ENCODE measurements at regions not wholly inside any gene's neighbourhood (a gene's known extent, or its start where the extent isn't known, plus 50 kb on each side); places are given as distances from the start of the nearest gene placed in this dataset.

DNA sequence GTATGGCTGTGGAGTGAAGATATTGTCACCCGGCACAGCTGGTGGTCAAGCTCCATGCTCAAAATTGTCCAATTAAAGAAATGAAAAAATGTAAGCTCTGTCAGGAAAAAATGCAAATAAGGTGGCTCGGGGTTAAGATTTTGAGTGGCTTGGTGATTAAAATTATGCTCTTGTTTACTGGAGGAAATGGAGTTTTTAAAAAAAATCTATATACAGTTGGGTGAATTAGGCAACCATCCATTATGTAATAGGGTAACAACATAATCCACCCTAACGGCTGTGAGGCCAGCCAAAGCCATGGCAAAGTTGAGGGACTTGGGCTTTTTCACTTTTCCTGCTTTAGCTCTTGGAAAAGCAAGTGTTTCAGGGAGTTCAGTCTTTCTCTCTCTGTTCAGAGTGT, 260.8 kb upstream of the HABP2 start:
- Histone ChIP-seq H3K4me1 (ENCODE audit: low read depth) (no peaks in the 10 kb centered on the region), H3K36me3 (no peaks in the 10 kb centered on the region), H3K27ac (no peak overlapping the region), H3K4me3 (no peak overlapping the region), H3K9me3 (ENCODE audit: low read depth) (no peaks in the 10 kb centered on the region), H3K27me3 (no peaks in the 10 kb centered on the region)
- TF ChIP-seq, protein P1, sequence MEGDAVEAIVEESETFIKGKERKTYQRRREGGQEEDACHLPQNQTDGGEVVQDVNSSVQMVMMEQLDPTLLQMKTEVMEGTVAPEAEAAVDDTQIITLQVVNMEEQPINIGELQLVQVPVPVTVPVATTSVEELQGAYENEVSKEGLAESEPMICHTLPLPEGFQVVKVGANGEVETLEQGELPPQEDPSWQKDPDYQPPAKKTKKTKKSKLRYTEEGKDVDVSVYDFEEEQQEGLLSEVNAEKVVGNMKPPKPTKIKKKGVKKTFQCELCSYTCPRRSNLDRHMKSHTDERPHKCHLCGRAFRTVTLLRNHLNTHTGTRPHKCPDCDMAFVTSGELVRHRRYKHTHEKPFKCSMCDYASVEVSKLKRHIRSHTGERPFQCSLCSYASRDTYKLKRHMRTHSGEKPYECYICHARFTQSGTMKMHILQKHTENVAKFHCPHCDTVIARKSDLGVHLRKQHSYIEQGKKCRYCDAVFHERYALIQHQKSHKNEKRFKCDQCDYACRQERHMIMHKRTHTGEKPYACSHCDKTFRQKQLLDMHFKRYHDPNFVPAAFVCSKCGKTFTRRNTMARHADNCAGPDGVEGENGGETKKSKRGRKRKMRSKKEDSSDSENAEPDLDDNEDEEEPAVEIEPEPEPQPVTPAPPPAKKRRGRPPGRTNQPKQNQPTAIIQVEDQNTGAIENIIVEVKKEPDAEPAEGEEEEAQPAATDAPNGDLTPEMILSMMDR (IDR thresholded peaks at IDR 0.05; ENCODE audit: low read depth, low read length): no peak
- no peak for DNase-seq (ENCODE audit: low read depth in 1 of 2, low spot score in 1 of 2)

DNA sequence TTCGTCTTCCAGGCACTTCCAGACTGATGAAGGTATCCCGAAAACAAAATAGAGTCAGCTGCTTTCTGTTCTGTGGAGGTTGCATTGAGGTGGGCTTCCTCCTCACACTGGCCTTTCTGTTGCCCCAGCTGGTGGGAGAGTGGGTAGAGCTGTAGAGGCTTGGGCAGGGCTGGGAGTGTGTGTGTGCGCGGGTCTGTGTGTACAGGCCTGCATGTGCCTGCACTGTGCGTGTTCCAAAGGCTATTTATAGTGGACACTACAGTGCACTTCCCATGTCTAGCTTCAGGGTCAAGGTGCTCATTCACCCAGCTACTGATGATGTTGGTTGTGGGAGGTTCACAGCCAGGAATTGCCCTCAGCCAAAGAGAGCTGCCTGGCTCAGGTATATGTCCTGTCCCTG, 260.1 kb upstream of the HABP2 start:
- H3K36me3 ChIP-seq: no peaks in the 10 kb centered on the region
- H3K27me3 ChIP-seq: no peaks in the 10 kb centered on the region
- TF ChIP-seq, protein P1 (IDR thresholded peaks at IDR 0.05; ENCODE audit: low read depth, low read length): no peak
- H3K9me3 ChIP-seq (ENCODE audit: low read depth): no peaks in the 10 kb centered on the region
- H3K4me3 ChIP-seq: no peak overlapping the region
- no peaks in the 10 kb centered on the region for H3K4me1 ChIP-seq (ENCODE audit: low read depth)
- no peak for DNase-seq (ENCODE audit: low read depth in 1 of 2, low spot score in 1 of 2)
- H3K27ac ChIP-seq: no peak overlapping the region

DNA sequence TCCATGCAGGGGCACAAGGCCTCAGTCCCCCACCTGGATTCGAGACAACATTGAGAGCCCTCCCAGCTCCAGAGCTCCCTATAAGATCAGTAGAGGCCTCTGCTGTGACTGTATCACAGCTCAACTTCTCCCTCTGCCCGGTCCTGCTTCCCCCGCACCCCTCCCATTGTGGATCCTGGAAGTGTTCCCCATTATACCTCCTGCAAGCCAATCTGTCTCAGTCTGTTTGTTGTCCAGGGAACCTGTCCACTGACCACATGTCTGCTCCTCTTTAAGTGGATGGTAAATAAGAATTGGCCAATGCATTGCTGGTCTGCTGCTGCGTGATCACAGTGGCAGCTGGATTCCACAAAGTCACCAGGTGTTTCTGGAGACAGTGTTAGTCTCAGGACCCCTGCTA, 259.7 kb upstream of the HABP2 start:
- TF ChIP-seq, protein P1 (IDR thresholded peaks at IDR 0.05; ENCODE audit: low read depth, low read length): no peak
- H3K9me3 ChIP-seq (ENCODE audit: low read depth): no peaks in the 10 kb centered on the region
- H3K4me1 ChIP-seq (ENCODE audit: low read depth): no peaks in the 10 kb centered on the region
- no peaks in the 10 kb centered on the region for H3K36me3 ChIP-seq
- no peak overlapping the region for H3K4me3 ChIP-seq
- H3K27ac ChIP-seq: no peak overlapping the region
- no peaks in the 10 kb centered on the region for H3K27me3 ChIP-seq
- DNase-seq (ENCODE audit: low read depth in 1 of 2, low spot score in 1 of 2): no peak

DNA sequence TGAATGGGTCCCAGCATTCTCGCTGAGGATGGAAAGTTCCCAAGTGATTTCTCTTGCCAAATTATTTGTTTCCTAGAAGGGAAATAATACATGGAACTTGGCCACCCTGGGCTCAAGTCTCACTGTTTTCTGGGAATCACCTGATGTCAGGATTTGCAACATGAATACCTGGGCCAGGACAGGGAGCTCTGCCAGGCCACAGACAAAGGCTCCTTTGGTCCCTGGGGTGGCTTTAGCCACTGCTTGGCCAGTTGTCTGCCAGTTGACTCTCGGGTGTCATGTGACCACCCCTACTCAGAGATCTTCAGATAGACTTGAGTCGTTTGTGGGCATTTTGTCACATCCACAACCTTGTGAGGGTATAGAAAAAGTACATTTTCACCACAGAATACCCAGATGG, 258.0 kb upstream of the HABP2 start:
- H3K4me1 ChIP-seq (ENCODE audit: low read depth): no peaks in the 10 kb centered on the region
- H3K36me3 ChIP-seq: no peaks in the 10 kb centered on the region
- no peak overlapping the region for H3K4me3 ChIP-seq
- no peak for DNase-seq (ENCODE audit: low read depth in 1 of 2, low spot score in 1 of 2)
- H3K27ac ChIP-seq: no peak overlapping the region
- no peaks in the 10 kb centered on the region for H3K9me3 ChIP-seq (ENCODE audit: low read depth)
- TF ChIP-seq, protein P1 (IDR thresholded peaks at IDR 0.05; ENCODE audit: low read depth, low read length): no peak
- H3K27me3 ChIP-seq: no peaks in the 10 kb centered on the region

DNA sequence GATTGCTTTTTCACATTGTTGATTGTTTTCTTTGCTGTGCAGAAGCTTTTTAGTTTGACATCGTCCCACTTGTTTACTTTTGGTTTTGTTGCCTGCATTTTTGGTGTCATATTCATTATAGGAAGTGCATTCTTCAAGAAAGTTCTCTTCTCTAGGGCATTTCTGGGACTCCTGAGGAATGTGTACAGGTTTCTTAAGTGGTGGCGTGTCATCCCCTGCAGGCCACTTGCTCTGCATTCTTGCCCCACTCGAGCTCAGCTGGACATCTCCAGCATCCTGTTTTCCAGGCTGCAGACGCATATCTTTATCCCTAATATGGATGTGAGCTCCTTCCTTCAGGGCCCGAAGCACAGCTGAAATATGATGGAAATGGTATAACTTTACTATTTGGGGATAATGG, 255.6 kb upstream of the HABP2 start:
- Histone ChIP-seq H3K4me3 (no peak overlapping the region), H3K4me1 (ENCODE audit: low read depth) (no peaks in the 10 kb centered on the region), H3K9me3 (ENCODE audit: low read depth) (no peaks in the 10 kb centered on the region), H3K27me3 (no peaks in the 10 kb centered on the region), H3K36me3 (no peaks in the 10 kb centered on the region), H3K27ac (no peak overlapping the region)
- DNase-seq (ENCODE audit: low read depth in 1 of 2, low spot score in 1 of 2): peak in 1 of 2 donors; percentile 16
- TF ChIP-seq, protein P1 (IDR thresholded peaks at IDR 0.05; ENCODE audit: low read depth, low read length): no peak

DNA sequence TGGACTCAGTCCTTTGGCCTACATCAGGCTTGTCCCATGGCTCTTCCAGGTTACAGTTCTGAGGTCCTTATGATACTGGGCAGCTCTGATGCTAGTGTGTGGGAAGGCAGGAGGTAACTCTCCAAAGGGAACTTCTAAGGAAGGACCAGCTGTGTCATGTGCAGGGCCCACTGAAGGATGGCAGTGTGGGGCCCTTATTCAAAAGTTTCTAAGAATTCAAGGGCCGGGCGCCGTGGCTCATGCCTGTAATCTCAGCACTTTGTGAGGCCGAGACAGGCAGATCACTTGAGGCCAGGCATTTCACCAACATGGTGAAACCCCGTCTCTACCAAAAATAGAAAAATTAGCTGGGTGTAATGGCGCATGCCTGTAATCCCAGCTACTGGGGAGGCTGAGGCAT, 254.2 kb upstream of the HABP2 start:
- no peak overlapping the region for H3K4me3 ChIP-seq
- H3K27me3 ChIP-seq: no peaks in the 10 kb centered on the region
- TF ChIP-seq, protein P1 (IDR thresholded peaks at IDR 0.05; ENCODE audit: low read depth, low read length): no peak
- H3K9me3 ChIP-seq (ENCODE audit: low read depth): no peaks in the 10 kb centered on the region
- no peak for DNase-seq (ENCODE audit: low read depth in 1 of 2, low spot score in 1 of 2)
- no peaks in the 10 kb centered on the region for H3K4me1 ChIP-seq (ENCODE audit: low read depth)
- H3K27ac ChIP-seq: no peak overlapping the region
- no peaks in the 10 kb centered on the region for H3K36me3 ChIP-seq
